ENCODE measurements at regions not wholly inside any gene's neighbourhood (a gene's known extent, or its start where the extent isn't known, plus 50 kb on each side); places are given as distances from the start of the nearest gene placed in this dataset.
A peak's percentile ranks its signal among the peaks of the same experiment; 100 is the strongest.

DNA sequence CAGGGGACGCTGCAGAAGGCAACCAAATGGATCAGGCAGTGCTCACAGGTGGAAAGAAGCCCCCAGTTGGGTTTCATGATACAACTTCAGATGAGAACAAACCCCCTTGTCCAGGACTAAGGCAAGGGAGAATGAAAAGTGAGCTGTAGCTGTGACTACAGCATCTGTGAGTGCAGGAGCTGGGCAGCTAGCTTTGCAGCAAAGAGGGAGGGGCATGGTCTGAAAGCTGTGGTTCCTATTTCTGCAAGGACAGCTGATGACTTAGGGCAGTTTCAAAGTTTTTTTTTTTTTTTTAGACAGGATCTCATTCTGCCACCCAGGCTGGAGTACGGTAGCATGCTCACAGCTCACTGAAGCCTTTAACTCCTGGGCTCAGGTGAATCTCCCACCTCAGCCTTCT lies 1317.4 kb upstream of the DIAPH2 start:
- TF ChIP-seq TEAD4 (IDR thresholded peaks at IDR 0.05) (no peak), NFIC (IDR thresholded peaks at IDR 0.05) (no peak), TCF12 (IDR thresholded peaks at IDR 0.05; ENCODE audit: low read depth) (no peak), CEBPB (IDR thresholded peaks at IDR 0.05) (no peak), CREB1 (IDR thresholded peaks at IDR 0.05; ENCODE audit: low read depth) (no peak), RAD21 (IDR thresholded peaks at IDR 0.05; ENCODE audit: low read depth) (no peak), FOXM1 (IDR thresholded peaks at IDR 0.05; ENCODE audit: borderline replicate concordance, low read depth) (no peak), EGR1 (IDR thresholded peaks at IDR 0.05) (no peak), YY1 (IDR thresholded peaks at IDR 0.05; ENCODE audit: low read depth) (no peak), EP300 (IDR thresholded peaks at IDR 0.05; ENCODE audit: borderline replicate concordance) (no peak), ZBTB7A (IDR thresholded peaks at IDR 0.05; ENCODE audit: low read depth) (no peak), TAF1 (IDR thresholded peaks at IDR 0.05; ENCODE audit: low read depth) (no peak)
- TF ChIP-seq, protein P1, sequence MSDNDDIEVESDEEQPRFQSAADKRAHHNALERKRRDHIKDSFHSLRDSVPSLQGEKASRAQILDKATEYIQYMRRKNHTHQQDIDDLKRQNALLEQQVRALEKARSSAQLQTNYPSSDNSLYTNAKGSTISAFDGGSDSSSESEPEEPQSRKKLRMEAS (IDR thresholded peaks at IDR 0.05): no peak
- TF ChIP-seq, protein P2, sequence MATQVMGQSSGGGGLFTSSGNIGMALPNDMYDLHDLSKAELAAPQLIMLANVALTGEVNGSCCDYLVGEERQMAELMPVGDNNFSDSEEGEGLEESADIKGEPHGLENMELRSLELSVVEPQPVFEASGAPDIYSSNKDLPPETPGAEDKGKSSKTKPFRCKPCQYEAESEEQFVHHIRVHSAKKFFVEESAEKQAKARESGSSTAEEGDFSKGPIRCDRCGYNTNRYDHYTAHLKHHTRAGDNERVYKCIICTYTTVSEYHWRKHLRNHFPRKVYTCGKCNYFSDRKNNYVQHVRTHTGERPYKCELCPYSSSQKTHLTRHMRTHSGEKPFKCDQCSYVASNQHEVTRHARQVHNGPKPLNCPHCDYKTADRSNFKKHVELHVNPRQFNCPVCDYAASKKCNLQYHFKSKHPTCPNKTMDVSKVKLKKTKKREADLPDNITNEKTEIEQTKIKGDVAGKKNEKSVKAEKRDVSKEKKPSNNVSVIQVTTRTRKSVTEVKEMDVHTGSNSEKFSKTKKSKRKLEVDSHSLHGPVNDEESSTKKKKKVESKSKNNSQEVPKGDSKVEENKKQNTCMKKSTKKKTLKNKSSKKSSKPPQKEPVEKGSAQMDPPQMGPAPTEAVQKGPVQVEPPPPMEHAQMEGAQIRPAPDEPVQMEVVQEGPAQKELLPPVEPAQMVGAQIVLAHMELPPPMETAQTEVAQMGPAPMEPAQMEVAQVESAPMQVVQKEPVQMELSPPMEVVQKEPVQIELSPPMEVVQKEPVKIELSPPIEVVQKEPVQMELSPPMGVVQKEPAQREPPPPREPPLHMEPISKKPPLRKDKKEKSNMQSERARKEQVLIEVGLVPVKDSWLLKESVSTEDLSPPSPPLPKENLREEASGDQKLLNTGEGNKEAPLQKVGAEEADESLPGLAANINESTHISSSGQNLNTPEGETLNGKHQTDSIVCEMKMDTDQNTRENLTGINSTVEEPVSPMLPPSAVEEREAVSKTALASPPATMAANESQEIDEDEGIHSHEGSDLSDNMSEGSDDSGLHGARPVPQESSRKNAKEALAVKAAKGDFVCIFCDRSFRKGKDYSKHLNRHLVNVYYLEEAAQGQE (IDR thresholded peaks at IDR 0.05; ENCODE audit: low read depth): no peak
- TF ChIP-seq, protein P3, sequence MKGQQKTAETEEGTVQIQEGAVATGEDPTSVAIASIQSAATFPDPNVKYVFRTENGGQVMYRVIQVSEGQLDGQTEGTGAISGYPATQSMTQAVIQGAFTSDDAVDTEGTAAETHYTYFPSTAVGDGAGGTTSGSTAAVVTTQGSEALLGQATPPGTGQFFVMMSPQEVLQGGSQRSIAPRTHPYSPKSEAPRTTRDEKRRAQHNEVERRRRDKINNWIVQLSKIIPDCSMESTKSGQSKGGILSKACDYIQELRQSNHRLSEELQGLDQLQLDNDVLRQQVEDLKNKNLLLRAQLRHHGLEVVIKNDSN (IDR thresholded peaks at IDR 0.05): no peak

DNA sequence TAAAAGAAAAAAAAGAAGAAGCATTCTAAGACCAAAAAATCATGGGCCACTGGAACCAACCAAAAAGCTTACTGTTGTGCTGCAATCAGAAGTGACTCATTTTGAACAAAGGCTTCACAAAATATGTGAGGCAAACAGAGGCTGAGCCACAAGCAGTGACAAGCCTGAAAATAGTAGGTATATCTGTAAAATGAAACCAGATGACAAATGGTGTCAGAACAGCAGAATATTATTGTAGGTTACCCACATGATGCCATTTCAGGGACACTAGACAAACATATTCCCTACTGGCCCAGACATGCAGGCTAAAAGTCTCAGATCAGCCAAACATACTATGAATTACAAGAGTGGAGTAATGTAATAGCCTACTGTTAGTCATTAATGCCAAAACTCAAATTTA lies 1301.8 kb upstream of the DIAPH2 start:
- TF ChIP-seq ZBTB7A (IDR thresholded peaks at IDR 0.05; ENCODE audit: low read depth) (no peak), TAF1 (IDR thresholded peaks at IDR 0.05; ENCODE audit: low read depth) (no peak), TEAD4 (IDR thresholded peaks at IDR 0.05) (no peak), RAD21 (IDR thresholded peaks at IDR 0.05; ENCODE audit: low read depth) (no peak), EGR1 (IDR thresholded peaks at IDR 0.05) (no peak), EP300 (IDR thresholded peaks at IDR 0.05; ENCODE audit: borderline replicate concordance) (no peak), NFIC (IDR thresholded peaks at IDR 0.05) (no peak), CREB1 (IDR thresholded peaks at IDR 0.05; ENCODE audit: low read depth) (no peak)
- TF ChIP-seq, protein P1 (IDR thresholded peaks at IDR 0.05): no peak
- TF ChIP-seq, protein P3 (IDR thresholded peaks at IDR 0.05): no peak

DNA sequence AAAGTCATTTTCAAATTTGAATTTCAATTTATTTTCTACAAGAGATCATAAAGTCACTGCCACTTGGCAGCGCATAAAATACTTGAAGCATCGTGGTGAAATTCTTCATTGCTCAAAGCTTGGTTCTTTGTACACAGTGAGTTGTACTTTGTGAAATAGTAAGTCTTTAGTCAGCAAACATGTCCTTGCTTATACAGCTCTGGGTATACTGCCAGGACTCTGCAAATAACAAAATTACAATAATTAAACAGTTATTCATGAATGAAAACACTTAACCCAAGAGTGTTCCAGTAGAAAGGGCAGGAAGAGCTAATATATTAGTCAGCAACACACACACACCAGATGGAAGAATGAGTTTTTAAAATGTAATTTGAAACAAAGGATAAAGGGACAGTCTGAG lies 1300.9 kb upstream of the DIAPH2 start:
- TF ChIP-seq FOXM1 (IDR thresholded peaks at IDR 0.05; ENCODE audit: borderline replicate concordance, low read depth): no peak

DNA sequence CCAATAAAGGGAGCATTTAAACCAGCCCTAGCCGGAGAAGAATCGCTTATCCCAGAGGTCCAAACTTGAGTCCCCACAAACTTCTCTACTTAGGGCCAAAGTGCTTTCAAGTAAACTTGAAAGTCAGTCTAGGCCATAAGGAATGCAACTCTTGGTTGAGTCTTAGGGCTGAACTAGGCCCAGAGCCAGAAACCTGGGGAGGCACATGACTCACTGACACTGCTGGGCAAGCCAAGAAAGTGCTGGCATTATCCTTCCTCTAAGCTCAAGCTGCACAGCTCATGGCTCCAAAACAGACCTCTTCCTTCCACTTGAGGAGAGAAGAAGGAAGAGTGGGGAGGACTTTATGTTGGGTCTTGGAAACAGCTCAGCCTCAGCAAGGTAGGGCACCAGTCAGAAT lies 1257.3 kb upstream of the DIAPH2 start:
- peak; percentile 89 for TF ChIP-seq NFIC (IDR thresholded peaks at IDR 0.05)
- TF ChIP-seq, protein P3 (IDR thresholded peaks at IDR 0.05): peak; percentile 59; the same call in 1 of the 2 replicates
- no peak for TF ChIP-seq YY1 (IDR thresholded peaks at IDR 0.05; ENCODE audit: low read depth)

DNA sequence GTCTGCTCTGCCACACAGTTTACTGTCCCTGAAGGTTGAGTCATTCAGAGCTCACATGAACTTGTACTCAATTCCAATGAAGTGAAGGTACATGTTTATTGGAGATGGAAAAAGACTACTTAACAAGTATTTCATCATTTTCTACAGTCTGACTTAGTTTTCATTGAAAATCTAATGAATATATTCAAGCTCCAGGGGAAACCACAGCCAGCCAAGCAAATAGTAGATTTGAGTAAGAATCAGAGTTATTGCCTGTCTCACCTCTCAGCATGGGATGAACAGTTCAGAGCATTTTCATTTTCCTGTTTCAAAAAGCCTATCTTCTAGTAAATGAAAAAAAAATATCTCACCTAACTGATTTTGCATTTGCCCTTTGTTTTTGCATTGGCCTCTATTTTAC lies 1249.4 kb upstream of the DIAPH2 start:
- TF ChIP-seq TAF1 (IDR thresholded peaks at IDR 0.05; ENCODE audit: low read depth) (no peak), FOXM1 (IDR thresholded peaks at IDR 0.05; ENCODE audit: borderline replicate concordance, low read depth) (no peak), TEAD4 (IDR thresholded peaks at IDR 0.05) (no peak), ZBTB7A (IDR thresholded peaks at IDR 0.05; ENCODE audit: low read depth) (no peak)
- TF ChIP-seq, protein P3 (IDR thresholded peaks at IDR 0.05): no peak

DNA sequence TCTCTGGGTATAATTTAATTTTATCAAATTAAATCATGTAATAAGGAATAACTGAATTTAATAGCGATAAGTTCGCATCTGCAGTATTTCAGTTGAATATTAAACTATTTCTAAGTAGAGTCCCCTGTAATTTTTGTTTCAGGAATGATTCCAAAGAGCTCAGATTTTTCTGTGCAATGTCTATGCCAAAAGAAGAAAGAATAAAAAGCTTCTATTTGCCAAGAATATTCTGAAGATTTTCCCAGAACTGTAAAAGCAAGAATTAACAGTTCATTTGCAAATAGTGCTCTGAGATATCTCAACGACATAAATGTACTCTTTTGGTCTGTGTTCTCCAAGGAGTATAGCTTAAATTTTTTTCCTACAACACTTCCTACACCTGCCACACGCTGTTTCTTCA lies 1242.8 kb upstream of the DIAPH2 start:
- no peak for TF ChIP-seq EP300 (IDR thresholded peaks at IDR 0.05; ENCODE audit: borderline replicate concordance)
- no peak for TF ChIP-seq YY1 (IDR thresholded peaks at IDR 0.05; ENCODE audit: low read depth)
- TF ChIP-seq FOXM1 (IDR thresholded peaks at IDR 0.05; ENCODE audit: borderline replicate concordance, low read depth): no peak

DNA sequence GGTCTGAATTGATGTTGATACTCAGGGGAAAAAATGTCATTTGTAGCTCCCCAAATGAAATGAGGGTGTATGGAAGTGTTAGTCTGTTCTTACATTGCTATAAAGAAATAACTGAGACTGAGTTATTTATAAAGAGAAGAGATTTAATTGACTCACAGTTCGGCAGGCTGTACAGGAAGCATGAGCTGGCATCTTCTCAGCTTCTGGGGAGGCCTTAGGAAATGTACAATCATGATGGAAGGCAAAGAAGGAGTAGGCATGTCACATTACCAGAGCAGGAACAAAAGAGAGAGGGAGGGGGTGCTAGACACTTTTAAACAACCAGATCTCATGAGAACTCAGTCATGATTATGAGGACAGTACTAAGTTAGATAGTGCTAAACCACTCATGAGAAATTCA lies 1199.9 kb upstream of the DIAPH2 start:
- no peak for TF ChIP-seq CREB1 (IDR thresholded peaks at IDR 0.05; ENCODE audit: low read depth)
- TF ChIP-seq, protein P3 (IDR thresholded peaks at IDR 0.05): no peak
- no peak for TF ChIP-seq EP300 (IDR thresholded peaks at IDR 0.05; ENCODE audit: borderline replicate concordance)
- no peak for TF ChIP-seq NFIC (IDR thresholded peaks at IDR 0.05)
- TF ChIP-seq TAF1 (IDR thresholded peaks at IDR 0.05; ENCODE audit: low read depth): no peak

Data from Ishikawa (cell line).